ACC112 (cell line): ENCODE measurements at regions not wholly inside any gene's neighbourhood (a gene's known extent, or its start where the extent isn't known, plus 50 kb on each side); places are given as distances from the start of the nearest gene placed in this dataset.

Source experiments
- H2AFZ ChIP-seq: fragments of 200-600 bp; sonication (generic); one replicate; pipeline ENCODE4 v1.6.0; 2017; ENCODE audit warnings: antibody characterized with exemption, low read length; ENCODE audit not compliant: unreplicated experiment
- H3K27ac ChIP-seq: fragments of 200-600 bp; sonication (generic); 2 replicates; pipeline ENCODE4 v1.5.1; 2014; ENCODE audit warnings: low read depth, mild to moderate bottlenecking, antibody characterized with exemption, low read length, moderate library complexity
- H3K27me3 ChIP-seq: fragments of 200-600 bp; sonication (generic); 2 replicates; pipeline ENCODE4 v1.6.1; 2014; ENCODE audit warnings: mild to moderate bottlenecking, antibody characterized with exemption, low read length, moderate library complexity, mixed read lengths; ENCODE audit not compliant: insufficient read depth
- H3K36me3 ChIP-seq: fragments of 200-600 bp; sonication (generic); 2 replicates; pipeline ENCODE4 v1.6.1; 2016; ENCODE audit warnings: mild to moderate bottlenecking, antibody characterized with exemption, low read length, moderate library complexity, mixed read lengths; ENCODE audit not compliant: insufficient read depth
- H3K4me1 ChIP-seq: fragments of 200-600 bp; sonication (generic); one replicate; pipeline ENCODE4 v1.6.1; 2016; ENCODE audit warnings: low read length, mixed read lengths; ENCODE audit not compliant: insufficient read depth, unreplicated experiment, control insufficient read depth
- H3K4me3 ChIP-seq: fragments of 200-600 bp; sonication (generic); 2 replicates; pipeline ENCODE4 v1.5.1; 2014; ENCODE audit warnings: mild to moderate bottlenecking, low read depth, low read length
- H3K79me2 ChIP-seq: fragments of 200-600 bp; sonication (generic); one replicate; pipeline ENCODE4 v1.6.0; 2016; ENCODE audit warnings: low read length; ENCODE audit not compliant: control insufficient read depth, unreplicated experiment, insufficient read depth

DNA sequence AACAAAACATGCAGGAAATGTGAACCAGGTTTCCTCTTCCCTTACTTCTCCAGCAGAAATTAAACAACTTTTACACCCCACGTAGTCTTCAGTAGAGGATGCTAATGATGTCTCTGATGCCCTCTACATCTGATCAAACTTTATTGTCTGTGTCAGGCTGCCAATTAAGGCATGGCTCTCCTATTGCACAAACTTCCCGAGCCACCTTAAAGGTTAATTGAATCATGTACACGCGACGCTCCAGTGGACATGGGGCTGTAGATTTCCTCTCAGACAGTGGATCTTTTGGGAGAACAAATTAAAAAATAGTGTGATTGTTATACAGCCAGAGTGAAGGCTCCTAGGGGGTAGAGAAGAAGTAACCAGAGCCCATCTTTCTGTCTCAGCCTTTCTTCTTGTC is 301.6 kb downstream of the SMAD2 start:
- no peak overlapping the region for H3K27ac ChIP-seq
- no peaks in the 10 kb centered on the region for H3K36me3 ChIP-seq
- no peaks in the 10 kb centered on the region for H3K4me1 ChIP-seq
- no peaks in the 10 kb centered on the region for H3K27me3 ChIP-seq
- H2AFZ ChIP-seq = no peak overlapping the region
- H3K79me2 ChIP-seq = no peaks in the 10 kb centered on the region
- no peak overlapping the region for H3K4me3 ChIP-seq

- no peak overlapping the region for H3K4me3 ChIP-seq
- H3K36me3 ChIP-seq = no peaks in the 10 kb centered on the region
- no peaks in the 10 kb centered on the region for H3K27me3 ChIP-seq
- H3K79me2 ChIP-seq = no peaks in the 10 kb centered on the region
- H3K4me1 ChIP-seq = no peaks in the 10 kb centered on the region
- no peak overlapping the region for H2AFZ ChIP-seq
- H3K27ac ChIP-seq = no peak overlapping the region
Observed at GRCh38 chr18:47628240-47628781, 302.1 kb downstream of the SMAD2 start.

DNA sequence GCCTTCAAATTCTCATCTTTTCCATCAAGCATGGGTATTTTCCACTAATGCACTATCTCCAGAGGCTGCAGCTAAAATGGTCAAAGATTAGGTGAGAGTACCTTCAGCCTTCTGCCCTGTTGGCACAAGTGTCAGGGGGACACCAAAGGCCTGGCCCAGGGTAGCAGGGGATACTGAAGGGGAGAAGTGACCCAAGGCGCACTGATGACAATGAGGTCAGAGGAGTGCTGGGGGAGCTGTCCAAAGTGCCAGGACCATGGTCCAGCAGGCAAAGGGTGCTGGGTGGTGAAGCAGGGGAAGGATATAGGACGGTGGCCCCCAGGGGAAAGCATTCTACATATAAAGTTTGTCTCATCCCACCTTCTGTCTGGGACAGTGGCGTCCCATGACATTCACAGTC is 303.4 kb downstream of the SMAD2 start:
- H3K79me2 ChIP-seq = no peaks in the 10 kb centered on the region
- H3K27ac ChIP-seq = no peak overlapping the region
- no peaks in the 10 kb centered on the region for H3K27me3 ChIP-seq
- no peaks in the 10 kb centered on the region for H3K4me1 ChIP-seq
- no peaks in the 10 kb centered on the region for H3K36me3 ChIP-seq
- H3K4me3 ChIP-seq = no peak overlapping the region
- H2AFZ ChIP-seq = no peak overlapping the region

GRCh38 chr18:47619771-47620448 is 310.5 kb downstream of the SMAD2 start:
- H3K27ac ChIP-seq = no peak overlapping the region
- H3K4me1 ChIP-seq = no peaks in the 10 kb centered on the region
- no peaks in the 10 kb centered on the region for H3K27me3 ChIP-seq
- no peak overlapping the region for H3K4me3 ChIP-seq
- H3K79me2 ChIP-seq = no peaks in the 10 kb centered on the region
- no peak overlapping the region for H2AFZ ChIP-seq
- no peaks in the 10 kb centered on the region for H3K36me3 ChIP-seq

- H3K27ac ChIP-seq = no peak overlapping the region
- H3K27me3 ChIP-seq = no peaks in the 10 kb centered on the region
Observed at GRCh38 chr18:47618758-47619157, 311.7 kb downstream of the SMAD2 start.

GRCh38 chr18:47615043-47615442 is 315.4 kb downstream of the SMAD2 start:
- Histone ChIP-seq H3K27ac (no peak overlapping the region), H3K27me3 (no peaks in the 10 kb centered on the region), H3K4me1 (no peaks in the 10 kb centered on the region), H3K79me2 (no peaks in the 10 kb centered on the region), H3K36me3 (no peaks in the 10 kb centered on the region), H2AFZ (no peak overlapping the region), H3K4me3 (no peak overlapping the region)

More at GRCh38 chr18:47618758-47619157, 311.7 kb downstream of the SMAD2 start:
- Histone ChIP-seq H3K4me3 (no peak overlapping the region), H3K36me3 (no peaks in the 10 kb centered on the region), H3K79me2 (no peaks in the 10 kb centered on the region), H3K4me1 (no peaks in the 10 kb centered on the region), H2AFZ (no peak overlapping the region)

DNA sequence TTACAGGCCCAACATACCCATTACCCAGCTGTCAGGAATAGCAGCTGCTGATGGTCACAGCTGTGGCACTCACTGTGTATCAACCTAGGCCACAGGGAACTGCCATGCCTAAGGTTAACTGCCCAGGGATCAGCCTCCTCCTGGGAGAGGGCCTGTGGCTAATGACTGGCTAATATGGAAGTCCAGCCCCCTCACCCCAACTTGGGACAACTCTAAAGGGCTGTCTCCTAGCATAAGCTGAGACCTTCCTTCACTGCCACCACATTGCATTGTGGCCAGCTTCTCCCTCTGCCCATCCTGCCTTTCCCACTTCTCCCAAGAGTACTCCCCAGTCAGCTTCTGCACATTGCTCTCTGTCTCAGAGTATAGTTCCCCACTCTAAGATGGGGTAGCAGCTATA is 316.5 kb downstream of the SMAD2 start:
- Histone ChIP-seq H2AFZ (no peak overlapping the region), H3K79me2 (no peaks in the 10 kb centered on the region), H3K27ac (no peak overlapping the region), H3K4me1 (no peaks in the 10 kb centered on the region), H3K27me3 (no peaks in the 10 kb centered on the region), H3K36me3 (no peaks in the 10 kb centered on the region), H3K4me3 (no peak overlapping the region)

- no peak overlapping the region for H3K4me3 ChIP-seq
- H3K27ac ChIP-seq = no peak overlapping the region
- no peaks in the 10 kb centered on the region for H3K27me3 ChIP-seq
- no peak overlapping the region for H2AFZ ChIP-seq
- no peaks in the 10 kb centered on the region for H3K4me1 ChIP-seq
- no peaks in the 10 kb centered on the region for H3K36me3 ChIP-seq
- no peaks in the 10 kb centered on the region for H3K79me2 ChIP-seq
Observed at GRCh38 chr18:47611649-47612048, 318.8 kb downstream of the SMAD2 start.

DNA sequence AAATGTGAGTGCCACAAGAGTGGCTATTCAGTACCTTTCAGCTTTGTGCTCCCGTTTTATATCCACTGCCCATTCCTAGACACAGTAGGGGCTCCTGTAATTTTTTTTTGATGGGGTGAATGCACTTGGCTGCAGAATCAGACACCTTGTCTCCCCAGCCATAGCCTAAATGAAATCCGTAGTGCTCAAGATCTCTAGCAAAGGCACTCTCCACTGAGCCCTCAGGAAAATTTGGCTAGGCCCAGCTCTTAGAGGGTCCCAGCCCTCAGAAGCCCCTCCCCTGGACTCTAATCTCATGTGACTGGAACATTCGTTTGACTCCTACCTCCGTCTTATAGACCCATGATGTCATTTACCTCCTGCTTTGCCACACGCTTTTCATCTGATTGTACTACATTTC is 323.9 kb downstream of the SMAD2 start:
- Histone ChIP-seq H3K27ac (no peak overlapping the region), H3K4me3 (no peak overlapping the region), H2AFZ (no peak overlapping the region), H3K27me3 (no peaks in the 10 kb centered on the region), H3K4me1 (no peaks in the 10 kb centered on the region), H3K79me2 (no peaks in the 10 kb centered on the region), H3K36me3 (no peaks in the 10 kb centered on the region)

- Histone ChIP-seq H3K27ac (no peak overlapping the region), H3K79me2 (no peaks in the 10 kb centered on the region), H2AFZ (no peak overlapping the region), H3K36me3 (no peaks in the 10 kb centered on the region), H3K4me1 (no peaks in the 10 kb centered on the region), H3K4me3 (no peak overlapping the region), H3K27me3 (no peaks in the 10 kb centered on the region)
Observed at GRCh38 chr18:47605093-47605492, 325.4 kb downstream of the SMAD2 start.

DNA sequence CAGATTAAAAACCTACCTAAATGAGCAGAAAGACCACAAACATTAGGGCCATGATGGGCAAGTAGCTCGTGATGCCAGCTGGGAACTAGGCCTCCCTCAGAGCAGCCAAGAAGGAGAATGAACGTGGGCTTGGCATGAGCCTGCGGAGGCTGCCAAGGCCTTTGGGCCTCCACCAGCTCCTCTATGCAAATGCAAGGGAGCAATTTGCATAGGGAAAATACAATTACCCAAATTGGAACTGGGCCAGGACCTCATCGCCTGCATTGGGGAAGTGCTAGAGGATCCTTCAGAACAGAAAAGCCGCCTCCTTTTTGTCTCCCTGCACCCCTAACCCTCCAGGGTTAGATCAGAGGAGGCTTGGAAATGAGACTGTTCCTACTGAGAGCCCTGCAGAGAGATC is 326.4 kb downstream of the SMAD2 start:
- Histone ChIP-seq H3K36me3 (no peaks in the 10 kb centered on the region), H3K4me3 (no peak overlapping the region), H3K27ac (no peak overlapping the region), H3K79me2 (no peaks in the 10 kb centered on the region), H2AFZ (no peak overlapping the region), H3K27me3 (no peaks in the 10 kb centered on the region), H3K4me1 (no peaks in the 10 kb centered on the region)
